Activated CD8-positive, alpha-beta memory T cell treated with anti-CD3 and anti-CD28 coated beads, Interleukin-2, amount 50 U/mL, for 1 hour (primary cell): ENCODE measurements at regions not wholly inside any gene's neighbourhood (a gene's known extent, or its start where the extent isn't known, plus 50 kb on each side); places are given as distances from the start of the nearest gene placed in this dataset.
"Not testable (repeated sequence)": the region's sequence is repeated elsewhere in the genome, so short reads cannot be mapped to it uniquely, and the experiment has no call there.

Experiments
- DNase-seq: peaks from one replicate; pipeline ENCODE4 v3.0.0-alpha.2; 2020; ENCODE audit errors: extremely low read depth

- no peak for DNase-seq
Measured at GRCh38 chr7:36037121-36037662, 115.9 kb upstream of the EEPD1 start.

DNA sequence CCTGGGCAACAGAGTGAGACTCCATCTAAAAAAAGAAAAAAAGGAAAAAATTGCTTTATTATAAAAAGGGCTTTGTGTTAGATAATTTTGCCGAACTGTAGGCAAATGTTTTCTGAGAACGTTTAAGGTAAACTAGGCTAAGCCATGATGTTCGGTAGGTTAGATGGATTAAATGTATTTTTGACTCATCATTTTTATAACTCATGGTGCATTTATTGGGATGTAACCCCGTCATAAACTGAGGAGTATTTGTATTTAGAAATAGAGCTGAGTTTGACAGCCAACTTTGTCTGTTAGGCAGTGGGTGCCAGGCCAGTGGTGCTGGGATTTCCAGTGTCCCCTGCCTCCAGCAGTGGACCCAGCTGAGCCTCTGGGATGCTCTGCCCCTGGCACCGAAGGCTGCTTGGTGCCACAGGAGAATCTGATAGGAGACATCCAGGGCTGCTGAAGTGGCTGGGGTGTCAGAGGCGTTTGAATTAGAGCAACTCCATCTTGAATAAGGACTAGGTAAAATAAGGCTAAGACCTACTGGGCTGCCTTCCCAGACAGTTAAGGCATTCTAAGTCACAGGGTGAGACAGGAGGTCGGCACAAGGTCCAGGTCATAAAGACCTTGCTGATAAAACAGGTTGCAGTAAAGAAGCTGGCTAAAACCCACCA is 114.9 kb upstream of the EEPD1 start:
- no peak for DNase-seq

DNA sequence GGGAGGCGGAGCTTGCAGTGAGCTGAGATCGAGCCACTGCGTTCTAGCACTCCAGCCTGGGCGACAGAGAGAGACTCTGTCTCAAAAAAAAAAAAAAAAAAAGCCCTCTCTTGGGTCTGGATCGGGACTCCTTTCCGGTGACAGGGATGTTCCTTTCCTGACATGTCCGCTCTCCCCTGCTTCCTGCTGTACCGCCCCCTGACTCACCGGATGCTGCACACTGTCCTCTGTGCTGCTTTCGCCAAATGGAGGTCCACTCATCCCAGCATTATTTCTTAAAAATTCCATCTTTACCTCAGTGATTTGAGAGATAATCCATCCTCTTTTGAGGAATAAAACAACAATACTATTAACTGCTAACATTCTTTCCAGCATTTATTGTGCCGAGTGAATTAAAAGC is 113.8 kb upstream of the EEPD1 start:
- no peak for DNase-seq

DNA sequence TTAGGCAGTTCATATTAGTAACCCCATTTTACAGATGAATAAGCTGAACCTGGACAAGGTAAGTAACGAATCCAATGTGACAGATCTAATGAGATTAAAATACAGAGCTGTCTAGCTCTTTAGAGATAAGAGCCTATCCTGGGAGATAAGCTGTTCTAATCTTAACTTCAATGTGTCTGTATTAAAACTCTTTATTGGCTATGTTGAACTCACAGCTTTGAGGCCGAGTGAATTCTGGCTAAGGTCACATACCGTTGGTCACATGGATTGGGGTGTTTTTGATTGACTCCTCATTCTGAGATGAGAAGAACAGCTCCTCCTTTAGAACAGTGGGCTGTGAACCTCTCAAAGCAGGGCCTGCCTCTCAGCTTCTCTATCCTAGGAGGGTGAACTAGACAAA is 113.4 kb upstream of the EEPD1 start:
- DNase-seq, result no peak

GRCh38 chr7:36040679-36041078 is 112.4 kb upstream of the EEPD1 start:
- no peak for DNase-seq

- DNase-seq, result no peak
Measured at GRCh38 chr7:36044101-36044892, 108.8 kb upstream of the EEPD1 start.

- DNase-seq, result no peak
Measured at GRCh38 chr7:36045326-36045725, 107.7 kb upstream of the EEPD1 start.

- DNase-seq, result no peak
Measured at GRCh38 chr7:36045830-36046341, 107.2 kb upstream of the EEPD1 start.

GRCh38 chr7:36047091-36047658 is 105.9 kb upstream of the EEPD1 start:
- DNase-seq, result no peak

- no peak for DNase-seq
Measured at GRCh38 chr7:36048141-36048901, 104.7 kb upstream of the EEPD1 start.

GRCh38 chr7:36048902-36049240 is 104.2 kb upstream of the EEPD1 start:
- DNase-seq, result no peak

- DNase-seq, result no peak
Measured at GRCh38 chr7:36051501-36051900, 101.6 kb upstream of the EEPD1 start.

DNA sequence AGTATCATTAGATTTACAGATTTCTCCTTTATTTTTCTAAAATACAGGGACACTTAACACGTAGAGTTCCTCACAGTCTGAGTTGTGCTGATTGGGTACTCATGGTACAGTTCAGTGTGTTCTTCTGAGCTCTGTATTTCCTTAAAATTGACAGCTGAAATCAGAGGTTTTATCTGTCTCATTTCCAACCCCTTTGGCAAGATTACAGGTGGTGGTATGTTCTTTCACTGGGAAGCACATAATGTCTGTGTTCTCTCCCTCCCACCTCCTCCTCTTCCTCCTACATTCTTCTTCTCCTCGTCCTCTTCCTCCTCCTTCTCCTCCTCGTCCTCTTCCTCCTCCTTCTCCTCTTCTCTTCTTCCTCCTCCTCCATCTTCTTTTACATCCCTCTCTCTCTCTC is 99.5 kb upstream of the EEPD1 start:
- DNase-seq, result no peak

DNA sequence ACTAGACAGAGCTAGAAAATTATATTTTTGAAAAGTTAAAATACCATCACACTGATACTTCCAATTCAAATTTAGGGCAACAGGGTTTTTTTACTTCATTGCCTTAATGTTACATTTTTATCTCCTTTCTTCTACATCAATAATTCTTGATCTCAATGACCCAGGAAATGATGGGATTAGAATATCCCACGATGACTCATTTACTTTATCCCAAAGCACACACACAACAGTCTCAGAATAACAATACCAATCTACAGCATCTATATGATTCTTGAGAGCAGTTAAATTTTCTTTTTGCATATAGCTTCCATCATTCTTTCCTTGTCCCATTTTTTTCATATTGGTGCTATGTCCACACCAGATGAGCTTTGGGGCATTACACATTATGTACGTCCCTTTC is 98.4 kb upstream of the EEPD1 start:
- DNase-seq, result no peak

DNA sequence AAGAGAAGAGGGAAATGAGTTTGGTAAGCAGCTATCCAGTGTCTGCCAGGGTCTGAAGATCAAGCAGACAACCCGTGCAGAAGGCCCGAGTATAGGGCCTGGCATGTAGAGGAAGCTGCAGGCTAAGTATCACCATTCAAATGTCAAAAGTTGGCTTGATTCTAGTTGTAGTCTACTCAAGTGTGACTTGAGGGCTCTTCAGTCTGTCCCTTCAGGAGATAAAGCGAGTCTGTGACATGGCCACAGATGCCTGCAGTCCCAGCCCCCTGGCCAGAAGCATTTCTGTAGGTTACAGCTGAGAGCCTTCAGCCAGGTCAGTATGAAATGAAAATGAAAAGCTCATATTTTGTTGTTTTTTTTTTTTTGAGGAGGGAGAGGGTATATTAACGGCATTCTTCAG is 97.8 kb upstream of the EEPD1 start:
- DNase-seq, result no peak

GRCh38 chr7:36057323-36057722 is 95.7 kb upstream of the EEPD1 start:
- no peak for DNase-seq

GRCh38 chr7:36058020-36058592 is 94.9 kb upstream of the EEPD1 start:
- DNase-seq, result no peak

DNA sequence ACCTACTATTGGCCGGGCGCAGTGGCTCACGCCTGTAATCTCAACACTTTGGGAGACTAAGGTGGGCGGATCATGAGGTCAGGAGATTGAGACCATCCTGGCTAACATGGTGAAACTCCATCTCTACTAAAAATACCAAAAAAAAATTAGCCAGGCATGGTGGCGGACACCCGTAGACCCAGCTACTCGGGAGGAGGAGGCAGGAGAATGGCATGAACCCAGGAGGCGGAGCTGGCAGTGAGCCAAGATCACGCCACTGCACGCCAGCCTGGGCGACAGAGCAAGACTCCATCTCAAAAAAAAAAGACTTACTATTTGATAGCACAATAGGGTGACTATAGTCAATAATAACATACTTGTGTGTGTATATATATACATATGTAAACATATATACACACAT is 92.7 kb upstream of the EEPD1 start:
- DNase-seq, result not testable (repeated sequence)

DNA sequence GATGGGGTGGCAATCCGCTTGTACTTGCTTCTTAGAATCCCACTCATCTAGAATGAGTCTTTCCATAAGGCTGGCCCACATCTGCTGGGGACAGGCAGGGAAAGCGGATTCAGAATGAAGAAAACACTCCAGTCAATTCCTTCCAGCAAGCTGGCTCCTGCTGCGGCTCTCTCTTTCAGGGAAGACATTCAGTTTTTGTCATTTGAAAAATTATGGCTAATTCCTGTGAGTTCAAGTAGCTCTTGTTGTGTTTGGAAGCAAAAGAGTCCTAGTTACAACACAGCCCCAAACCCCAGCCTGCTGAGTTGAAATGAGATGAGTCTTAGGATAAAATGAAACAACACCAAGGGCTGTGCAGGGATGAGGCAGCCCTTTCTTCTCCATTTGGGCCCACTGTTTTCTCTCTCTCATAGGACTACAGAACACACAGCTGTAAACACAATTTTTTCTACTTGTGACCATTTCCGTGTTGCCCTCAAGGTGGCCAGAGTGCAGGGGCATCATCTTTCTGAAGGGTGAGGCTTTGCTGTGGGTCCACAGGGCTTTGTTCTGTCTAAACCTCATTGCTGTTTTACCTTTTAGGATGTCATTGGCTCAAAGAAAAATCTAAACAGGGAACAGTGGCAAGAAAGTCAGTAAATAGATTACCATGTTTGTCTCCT is 90.8 kb upstream of the EEPD1 start:
- no peak for DNase-seq

DNA sequence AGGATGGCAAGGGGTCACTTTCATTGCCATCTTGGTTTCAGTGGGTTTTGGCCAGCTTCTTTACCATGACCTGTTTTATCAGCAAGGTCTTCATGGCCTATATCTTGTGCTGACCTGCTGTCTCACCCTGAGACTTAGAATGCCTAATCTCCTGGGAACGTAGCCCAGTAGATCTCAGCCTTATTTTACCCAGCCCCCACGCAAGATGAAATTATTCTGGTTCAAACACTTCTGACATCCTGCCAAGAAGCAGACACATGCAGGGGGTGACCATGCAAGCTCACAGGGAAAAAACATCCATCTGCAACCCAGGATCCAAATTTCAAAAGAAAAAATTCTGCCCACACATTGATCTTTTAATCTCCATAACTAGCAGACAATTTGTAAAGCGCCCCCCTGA is 88.4 kb upstream of the EEPD1 start:
- no peak for DNase-seq
